Spleen (tissue), 11 donors: ENCODE measurements at regions not wholly inside any gene's neighbourhood (a gene's known extent, or its start where the extent isn't known, plus 50 kb on each side); places are given as distances from the start of the nearest gene placed in this dataset.

Source experiments
- DNase-seq: peaks from one replicate; pipeline ENCODE4 v3.0.0-alpha.2; 2020
- H3K27ac ChIP-seq, 8 donors: fragments of 200-600 bp; sonication (generic) in 7 of 8; 1 replicate in 4 of 8; 2 replicates in 4 of 8; pipeline versions ENCODE4 v1.5.0 to v1.8.0; 2016 to 2021; ENCODE audit warnings: inconsistent platforms in 4 of 8, mild to moderate bottlenecking in 4 of 8, moderate library complexity in 1 of 8
- H3K27me3 ChIP-seq, 7 donors: fragments of 200-600 bp; sonication (generic) in 6 of 7; replicated peaks in 1 of 7; 1 replicate in 4 of 7; 2 replicates in 3 of 7; pipeline versions ENCODE4 v1.5.0 to v1.8.0; 2016 to 2021; ENCODE audit warnings: inconsistent platforms in 3 of 7, mild to moderate bottlenecking in 1 of 7
- H3K36me3 ChIP-seq, 6 donors: fragments of 200-600 bp; sonication (generic) in 5 of 6; 1 replicate in 4 of 6; 2 replicates in 2 of 6; pipeline versions ENCODE4 v1.5.0 to v1.8.0; 2016 to 2021; ENCODE audit warnings: inconsistent platforms in 2 of 6
- H3K4me1 ChIP-seq, 6 donors: fragments of 200-600 bp; sonication (generic) in 5 of 6; 1 replicate in 3 of 6; 2 replicates in 3 of 6; pipeline versions ENCODE4 v1.5.0 to v1.8.0; 2016 to 2021; ENCODE audit warnings: inconsistent platforms in 3 of 6
- H3K4me3 ChIP-seq, 8 donors: fragments of 200-600 bp; sonication (generic) in 7 of 8; 1 replicate in 4 of 8; 2 replicates in 4 of 8; pipeline versions ENCODE4 v1.5.0 to v1.8.0; 2016 to 2021; ENCODE audit warnings: inconsistent platforms in 4 of 8, mild to moderate bottlenecking in 4 of 8, moderate library complexity in 2 of 8
- H3K9me3 ChIP-seq, 8 donors: fragments of 200-600 bp; sonication (generic) in 7 of 8; 1 replicate in 4 of 8; 2 replicates in 4 of 8; pipeline versions ENCODE4 v1.5.0 to v1.8.0; 2016 to 2021; ENCODE audit warnings: inconsistent platforms in 4 of 8
- CTCF ChIP-seq, 11 experiments: fragments of 200-600 bp in 7 of 11; fragments of 450-650 bp in 4 of 11; sonication (generic) in 4 of 11; IDR thresholded peaks in 8 of 11; conservative IDR thresholded peaks in 3 of 11; 1 replicate in 7 of 11; 2 replicates in 4 of 11; pipeline versions ENCODE4 v1.4.0 to v1.8.0; 2016 to 2021; ENCODE audit warnings: antibody characterized with exemption in 11 of 11, inconsistent platforms in 4 of 11, mild to moderate bottlenecking in 1 of 11
- POLR2A ChIP-seq, 3 donors: fragments of 450-650 bp; IDR thresholded peaks; one replicate each; pipeline ENCODE4 v1.5.1; 2017; ENCODE audit warnings: antibody characterized with exemption in 3 of 3, mild to moderate bottlenecking in 1 of 3
- POLR2AphosphoS5 ChIP-seq, 3 donors: sonication (generic); formaldehyde crosslinking; IDR thresholded peaks; one replicate each; pipeline ENCODE4 v1.5.1; 2017; ENCODE audit warnings: antibody characterized with exemption in 3 of 3
- WGBS, 5 donors: extraction: QIAGEN DNeasy Blood & Tissue Kit in 3 of 5; methylation state at CpG; one replicate each; pipeline versions ENCODE4 v1.1.5 to v1.1.7; 2013 to 2018; 5-methylcytosine and 5-hydroxymethylcytosine counted together
- intact Hi-C: fragments of 100-400 bp; cut with DNase I; formaldehyde crosslinking; loops from one replicate; pipeline ENCODE4 v1.15.0; 2023; ENCODE audit warnings: low total_unique reads
- donor health status: healthy with polysubstance abuse.
- donor health status: DM: no; HTN: no; CAD: no; lungs with moderate emphysema.
- donor health status: DM: no; HTN: no; CAD: no.
- donor health status: Bipolar disorder and iron deficiency.
- donor health status: healthy.
- donor health status: DM: no; HTN: no; CAD: no.
- donor health status: DM: yes; HTN: yes; CAD: no.

DNA sequence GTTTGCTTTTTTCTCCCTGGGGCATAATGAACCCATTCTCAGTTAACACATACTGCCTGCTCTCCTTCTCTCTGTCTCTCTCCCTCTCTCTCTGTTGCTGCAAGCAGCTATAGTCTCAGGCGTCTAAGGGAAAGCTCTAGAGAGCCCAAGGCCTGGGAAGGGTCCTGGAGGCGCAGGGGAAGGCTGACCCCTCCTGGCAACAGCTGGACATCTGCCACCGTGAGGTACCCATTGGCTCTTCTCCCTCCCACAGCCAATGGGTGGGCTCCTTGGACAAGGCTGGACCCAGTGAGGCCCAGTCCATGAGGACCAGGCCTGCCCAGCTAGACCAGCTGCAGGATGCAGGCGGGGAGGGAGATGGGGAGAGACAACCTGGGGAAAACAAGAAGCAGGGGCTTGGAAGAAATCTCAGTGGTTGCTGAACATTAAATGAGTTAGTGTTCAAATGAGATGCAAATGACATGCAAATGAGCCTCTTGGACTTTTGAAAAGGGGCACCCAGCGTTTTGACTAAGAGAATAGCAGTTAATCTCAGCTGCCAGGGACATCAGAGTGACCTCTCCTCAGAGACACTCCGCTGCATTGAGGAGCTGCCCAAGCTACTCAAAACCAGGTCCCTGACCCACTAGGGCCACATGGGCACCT lies 349.7 kb downstream of the BUD13 start:
- Histone ChIP-seq H3K27ac (no peak overlapping the region), H3K9me3 (no peaks in the 10 kb centered on the region), H3K4me1 (peaks cover 0 to 6% (median 0%) of the 10 kb centered on the region in 6 donors), H3K4me3 (no peak overlapping the region), H3K27me3 (peaks cover 0 to 39% (median 0%) of the 10 kb centered on the region in 7 donors), H3K36me3 (no peaks in the 10 kb centered on the region)
- DNase-seq = no peak
- TF ChIP-seq POLR2A (IDR thresholded peaks at IDR 0.05) = no peak
- TF ChIP-seq POLR2AphosphoS5 (IDR thresholded peaks at IDR 0.05) = no peak
- TF ChIP-seq CTCF (IDR thresholded peaks at IDR 0.05 in 8 of 11, conservative IDR thresholded peaks at IDR 0.05 in 3 of 11) = no peak
- intact Hi-C loops = no loop called here
- 71 to 84% (median 77%) methylated on average over 6 of the region's 6 CpGs for WGBS, 5 donors

DNA sequence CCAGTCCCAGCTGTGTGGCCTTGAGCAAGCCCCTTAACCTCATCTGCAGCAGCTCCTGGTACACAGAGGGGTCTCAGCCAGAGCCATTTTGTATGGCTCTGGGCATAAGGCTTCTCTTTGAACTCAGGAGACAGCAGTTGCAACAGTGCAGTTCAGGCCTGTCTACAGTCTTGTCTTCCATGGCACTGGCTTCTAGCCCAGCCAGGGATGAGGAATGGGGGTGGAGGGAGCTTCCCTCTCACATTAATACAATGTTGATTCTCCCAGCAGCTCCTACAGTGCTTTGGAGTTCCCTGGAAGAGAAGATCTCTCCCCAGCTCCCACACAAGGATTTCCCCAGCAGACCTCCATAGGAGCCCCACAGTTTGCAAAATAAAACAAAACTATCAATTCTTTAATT lies 350.2 kb downstream of the BUD13 start:
- intact Hi-C loops = no loop called here
- Histone ChIP-seq H3K4me1 (peaks cover 0 to 1% (median 0%) of the 10 kb centered on the region in 6 donors), H3K27ac (no peak overlapping the region), H3K36me3 (no peaks in the 10 kb centered on the region), H3K4me3 (no peak overlapping the region), H3K27me3 (peaks cover 0 to 39% (median 0%) of the 10 kb centered on the region in 7 donors), H3K9me3 (no peaks in the 10 kb centered on the region)
- TF ChIP-seq CTCF (IDR thresholded peaks at IDR 0.05 in 8 of 11, conservative IDR thresholded peaks at IDR 0.05 in 3 of 11) = no peak
- TF ChIP-seq POLR2AphosphoS5 (IDR thresholded peaks at IDR 0.05) = no peak
- TF ChIP-seq POLR2A (IDR thresholded peaks at IDR 0.05) = no peak
- DNase-seq = no peak

- 61 to 75% (median 71%) methylated on average over 12 to 16 of the region's 16 CpGs for WGBS, 5 donors
- H3K27me3 ChIP-seq = peaks cover 0 to 46% (median 0%) of the 10 kb centered on the region in 7 donors
- no peak for DNase-seq
- intact Hi-C loops = no loop called here
- H3K36me3 ChIP-seq = no peaks in the 10 kb centered on the region
- TF ChIP-seq POLR2AphosphoS5 (IDR thresholded peaks at IDR 0.05) (no peak), CTCF (IDR thresholded peaks at IDR 0.05 in 8 of 11, conservative IDR thresholded peaks at IDR 0.05 in 3 of 11) (no peak), POLR2A (IDR thresholded peaks at IDR 0.05) (no peak)
- no peaks in the 10 kb centered on the region for H3K4me1 ChIP-seq
- H3K4me3 ChIP-seq = no peak overlapping the region
- no peak overlapping the region for H3K27ac ChIP-seq
- no peaks in the 10 kb centered on the region for H3K9me3 ChIP-seq
Measured at GRCh38 chr11:116421529-116422185, 351.1 kb downstream of the BUD13 start.

DNA sequence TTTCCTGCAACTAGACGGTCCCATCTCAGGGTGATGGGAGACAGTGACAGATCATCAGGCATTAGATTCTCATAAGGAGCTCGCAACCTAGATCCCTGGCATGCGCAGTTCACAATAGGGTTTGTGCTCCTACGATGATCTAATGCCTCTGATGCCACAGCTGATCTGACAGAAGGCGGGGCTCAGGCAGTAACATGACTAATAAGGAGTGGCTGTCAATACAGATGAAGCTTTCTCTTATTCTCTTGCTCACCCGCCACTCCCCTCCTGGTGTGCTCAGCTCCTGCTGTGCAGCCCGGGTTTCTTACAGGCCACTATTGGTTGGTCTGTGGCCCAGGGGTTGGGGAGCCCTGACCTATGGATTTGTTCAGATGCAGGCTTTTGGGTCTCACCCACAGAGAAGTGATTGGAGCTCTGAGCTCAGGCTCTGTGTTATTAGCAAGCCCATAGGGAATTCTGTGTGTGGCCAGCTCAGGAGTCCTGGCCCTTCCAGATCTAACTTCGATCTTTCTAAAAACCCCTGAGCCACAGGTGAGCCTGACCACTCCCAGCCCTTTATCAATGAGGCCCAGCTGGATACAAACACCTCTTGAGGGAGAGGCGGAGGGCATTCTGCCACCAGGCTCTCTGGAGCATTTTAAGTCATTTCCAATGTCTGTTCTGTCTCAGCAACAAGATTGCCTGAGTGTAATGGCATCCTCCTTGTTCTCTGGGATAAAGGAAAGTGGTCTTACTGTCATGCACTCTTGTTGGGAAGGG lies 351.8 kb downstream of the BUD13 start:
- H3K4me1 ChIP-seq = no peaks in the 10 kb centered on the region
- H3K27me3 ChIP-seq = peaks cover 0 to 49% (median 0%) of the 10 kb centered on the region in 7 donors
- TF ChIP-seq CTCF (IDR thresholded peaks at IDR 0.05 in 8 of 11, conservative IDR thresholded peaks at IDR 0.05 in 3 of 11) (no peak), POLR2A (IDR thresholded peaks at IDR 0.05) (no peak), POLR2AphosphoS5 (IDR thresholded peaks at IDR 0.05) (no peak)
- H3K27ac ChIP-seq = no peak overlapping the region
- no peak overlapping the region for H3K4me3 ChIP-seq
- intact Hi-C loops = no loop called here
- no peaks in the 10 kb centered on the region for H3K36me3 ChIP-seq
- H3K9me3 ChIP-seq = no peaks in the 10 kb centered on the region
- WGBS, 5 donors = 74 to 83% (median 79%) methylated on average over 9 of the region's 9 CpGs
- DNase-seq = no peak
